WTC11 (cell line): ENCODE measurements at regions not wholly inside any gene's neighbourhood (a gene's known extent, or its start where the extent isn't known, plus 50 kb on each side); places are given as distances from the start of the nearest gene placed in this dataset.

Experiments
- ATAC-seq: fragments of 200-7000 bp; cut with Tn5 transposase; 2 replicates; pipeline ENCODE4 v1.10.0; 2021; ENCODE audit warnings: mild to moderate bottlenecking, moderate library complexity
- CTCF ChIA-PET: fragments of 300-600 bp; sonication (Branson Sonifier 250); formaldehyde crosslinking; loops from one replicate; lab custom pipeline; 2021; ENCODE audit warnings: antibody characterized with exemption; lab: Charles Lee
- POLR2A ChIA-PET: fragments of 350-600 bp; sonication (Branson Sonifier 250); formaldehyde crosslinking; loops from one replicate; lab custom pipeline; 2021; ENCODE audit warnings: antibody characterized with exemption; lab: Charles Lee
- DNase-seq: peaks from one replicate; pipeline ENCODE4 v3.0.0; 2021; ENCODE audit warnings: low spot score
- H3K27ac Mint-ChIP-seq: 2 replicates; pipeline ENCODE4 v1.8.0; 2021; ENCODE audit warnings: mixed read lengths
- H3K27me3 Mint-ChIP-seq: 2 replicates; pipeline ENCODE4 v1.8.0; 2021; ENCODE audit warnings: low read depth, mild to moderate bottlenecking, moderate library complexity, mixed read lengths
- H3K36me3 Mint-ChIP-seq: 2 replicates; pipeline ENCODE4 v1.8.0; 2021; ENCODE audit warnings: mixed read lengths
- H3K4me1 Mint-ChIP-seq: 2 replicates; pipeline ENCODE4 v1.8.0; 2022; ENCODE audit warnings: mixed read lengths
- H3K4me3 Mint-ChIP-seq: 2 replicates; pipeline ENCODE4 v1.8.0; 2021; ENCODE audit warnings: mild to moderate bottlenecking, moderate library complexity, mixed read lengths
- H3K9me3 Mint-ChIP-seq: 2 replicates; pipeline ENCODE4 v1.8.0; 2021; ENCODE audit warnings: mixed read lengths
- ATF6 ChIP-seq: sonication (generic); formaldehyde crosslinking; IDR thresholded peaks from 2 replicates; pipeline ENCODE4 v1.8.1; 2023; ENCODE audit warnings: mild to moderate bottlenecking, missing genetic modification reagents
- CREM ChIP-seq: sonication (generic); formaldehyde crosslinking; IDR thresholded peaks from 2 replicates; pipeline ENCODE4 v1.8.1; 2022; ENCODE audit warnings: mild to moderate bottlenecking, missing genetic modification reagents, moderate library complexity
- FOXK1 ChIP-seq: sonication (generic); formaldehyde crosslinking; IDR thresholded peaks from 2 replicates; pipeline ENCODE4 v1.8.0; 2022; ENCODE audit warnings: mild to moderate bottlenecking, moderate library complexity, missing genetic modification reagents
- NFE2L1 ChIP-seq: sonication (generic); formaldehyde crosslinking; IDR thresholded peaks from 2 replicates; pipeline ENCODE4 v1.8.1; 2023; ENCODE audit warnings: missing genetic modification reagents
- TCF7 ChIP-seq: sonication (generic); formaldehyde crosslinking; IDR thresholded peaks from 2 replicates; pipeline ENCODE4 v1.8.0; 2022; ENCODE audit warnings: mild to moderate bottlenecking, low read depth, missing genetic modification reagents, moderate library complexity
- TEAD1 ChIP-seq: sonication (generic); formaldehyde crosslinking; IDR thresholded peaks from 2 replicates; pipeline ENCODE4 v1.8.0; 2022; ENCODE audit warnings: mild to moderate bottlenecking, missing genetic modification reagents
- ZBTB21 ChIP-seq: sonication (generic); formaldehyde crosslinking; IDR thresholded peaks from 2 replicates; pipeline ENCODE4 v1.8.1; 2023; ENCODE audit warnings: mild to moderate bottlenecking, missing genetic modification reagents, borderline replicate concordance
- ZNF219 ChIP-seq: sonication (generic); formaldehyde crosslinking; IDR thresholded peaks from 2 replicates; pipeline ENCODE4 v1.8.0; 2023; ENCODE audit warnings: missing genetic modification reagents, mild to moderate bottlenecking, borderline replicate concordance
- ZNF232 ChIP-seq: sonication (generic); formaldehyde crosslinking; IDR thresholded peaks from 2 replicates; pipeline ENCODE4 v1.8.0; 2022; ENCODE audit warnings: mild to moderate bottlenecking, missing genetic modification reagents
- ZNF416 ChIP-seq: fragments of 250-450 bp; sonication (Bioruptor Pico); IDR thresholded peaks from 2 replicates; pipeline ENCODE4 v1.9.0; 2021; ENCODE audit warnings: mild to moderate bottlenecking, inconsistent platforms
- TF ChIP-seq, protein P1 (sequence below): fragments of 250-450 bp; sonication (Bioruptor Pico); IDR thresholded peaks from 2 replicates; pipeline ENCODE4 v1.9.0; 2021; ENCODE audit warnings: moderate library complexity, mild to moderate bottlenecking, inconsistent platforms, borderline replicate concordance
- TF ChIP-seq, protein P2 (sequence below): sonication (generic); formaldehyde crosslinking; IDR thresholded peaks from 2 replicates; pipeline ENCODE4 v1.8.1; 2022; ENCODE audit warnings: missing genetic modification reagents, borderline replicate concordance
- TF ChIP-seq, protein P3 (sequence below): sonication (generic); formaldehyde crosslinking; IDR thresholded peaks from 2 replicates; pipeline ENCODE4 v1.8.0; 2022; ENCODE audit warnings: mild to moderate bottlenecking, missing genetic modification reagents
- TF ChIP-seq, protein P4 (sequence below): sonication (generic); formaldehyde crosslinking; IDR thresholded peaks from 2 replicates; pipeline ENCODE4 v1.8.1; 2023; ENCODE audit warnings: mild to moderate bottlenecking, missing genetic modification reagents, moderate library complexity
- TF ChIP-seq, protein P5 (sequence below): sonication (generic); formaldehyde crosslinking; IDR thresholded peaks from 2 replicates; pipeline ENCODE4 v1.8.0; 2023; ENCODE audit warnings: missing genetic modification reagents, mild to moderate bottlenecking, borderline replicate concordance
- TF ChIP-seq, protein P6 (sequence below): sonication (generic); formaldehyde crosslinking; conservative IDR thresholded peaks from 2 replicates; pipeline ENCODE4 v1.8.1; 2022; ENCODE audit warnings: mild to moderate bottlenecking, missing genetic modification reagents
- TF ChIP-seq, protein P7 (sequence below): fragments of 250-450 bp; sonication (Bioruptor Pico); IDR thresholded peaks from 2 replicates; pipeline ENCODE4 v1.9.0; 2021; ENCODE audit warnings: mild to moderate bottlenecking

DNA sequence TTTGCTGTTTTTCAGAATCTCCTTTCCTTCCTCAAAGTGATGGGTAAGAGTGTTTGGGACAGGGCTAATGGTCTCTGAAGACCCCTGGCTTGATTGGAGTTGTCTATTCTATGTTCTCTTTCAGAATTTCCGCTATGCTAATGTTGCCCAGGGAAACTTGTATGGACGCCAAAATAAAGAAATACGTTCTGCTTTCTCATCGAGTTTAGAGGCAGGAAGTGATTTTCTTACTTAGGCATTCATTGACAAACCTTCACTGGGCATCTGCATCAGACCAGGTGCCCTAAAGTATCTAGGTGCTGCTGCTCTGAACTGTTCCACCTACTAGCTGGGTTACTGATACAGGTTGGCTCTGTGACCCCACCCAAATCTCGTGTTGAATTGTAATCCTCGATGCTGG lies 787.9 kb upstream of the EEF2KMT start:
- CTCF ChIA-PET, result no interaction called here
- peaks cover 82% of the 10 kb centered on the region for H3K36me3 Mint-ChIP-seq
- TF ChIP-seq TCF7 (CRISPR knock-in tag) (no peak), TEAD1 (CRISPR knock-in tag) (no peak), FOXK1 (CRISPR knock-in tag) (no peak)
- TF ChIP-seq, protein P1, sequence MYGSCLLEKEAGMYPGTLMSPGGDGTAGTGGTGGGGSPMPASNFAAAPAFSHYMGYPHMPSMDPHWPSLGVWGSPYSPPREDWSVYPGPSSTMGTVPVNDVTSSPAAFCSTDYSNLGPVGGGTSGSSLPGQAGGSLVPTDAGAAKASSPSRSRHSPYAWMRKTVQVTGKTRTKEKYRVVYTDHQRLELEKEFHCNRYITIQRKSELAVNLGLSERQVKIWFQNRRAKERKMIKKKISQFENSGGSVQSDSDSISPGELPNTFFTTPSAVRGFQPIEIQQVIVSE (CRISPR knock-in tag), result no peak
- TF ChIP-seq, protein P2, sequence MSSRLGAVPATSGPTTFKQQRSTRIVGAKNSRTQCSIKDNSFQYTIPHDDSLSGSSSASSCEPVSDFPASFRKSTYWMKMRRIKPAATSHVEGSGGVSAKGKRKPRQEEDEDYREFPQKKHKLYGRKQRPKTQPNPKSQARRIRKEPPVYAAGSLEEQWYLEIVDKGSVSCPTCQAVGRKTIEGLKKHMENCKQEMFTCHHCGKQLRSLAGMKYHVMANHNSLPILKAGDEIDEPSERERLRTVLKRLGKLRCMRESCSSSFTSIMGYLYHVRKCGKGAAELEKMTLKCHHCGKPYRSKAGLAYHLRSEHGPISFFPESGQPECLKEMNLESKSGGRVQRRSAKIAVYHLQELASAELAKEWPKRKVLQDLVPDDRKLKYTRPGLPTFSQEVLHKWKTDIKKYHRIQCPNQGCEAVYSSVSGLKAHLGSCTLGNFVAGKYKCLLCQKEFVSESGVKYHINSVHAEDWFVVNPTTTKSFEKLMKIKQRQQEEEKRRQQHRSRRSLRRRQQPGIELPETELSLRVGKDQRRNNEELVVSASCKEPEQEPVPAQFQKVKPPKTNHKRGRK (CRISPR knock-in tag), result no peak
- H3K4me3 Mint-ChIP-seq, result no peak overlapping the region
- no peak for ATAC-seq
- no peak overlapping the region for H3K27ac Mint-ChIP-seq
- H3K27me3 Mint-ChIP-seq, result no peaks in the 10 kb centered on the region; the same call in 1 of the 2 replicates
- DNase-seq, result no peak
- H3K4me1 Mint-ChIP-seq, result no peaks in the 10 kb centered on the region
- peaks cover 83% of the 10 kb centered on the region for H3K9me3 Mint-ChIP-seq
- POLR2A ChIA-PET, result no interaction called here

DNA sequence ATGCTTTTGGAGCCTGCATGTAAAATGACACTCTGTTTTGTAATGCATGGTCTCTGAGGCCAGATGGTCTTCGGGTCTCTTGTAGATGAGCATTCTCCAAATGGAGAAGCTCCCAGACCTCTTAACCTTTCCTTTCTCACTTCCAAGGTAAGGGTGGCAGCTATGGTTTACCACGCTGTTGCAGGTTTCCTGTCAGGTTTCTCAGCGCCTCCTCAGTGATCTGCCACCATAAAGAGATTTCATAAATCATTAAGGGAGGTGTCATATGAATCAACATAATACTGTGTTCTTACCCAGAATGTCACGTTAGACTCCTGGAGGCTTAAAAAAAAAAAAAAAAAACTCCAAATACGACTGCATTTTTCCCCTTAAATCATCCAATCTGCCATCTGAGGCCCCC lies 787.4 kb upstream of the EEF2KMT start:
- Mint-ChIP-seq H3K4me3 (no peak overlapping the region), H3K36me3 (peaks cover 83% of the 10 kb centered on the region), H3K27ac (no peak overlapping the region), H3K27me3 (peaks cover 5% of the 10 kb centered on the region), H3K9me3 (peaks cover 85% of the 10 kb centered on the region), H3K4me1 (no peaks in the 10 kb centered on the region)
- DNase-seq (no peak), ATAC-seq (no peak)
- CTCF ChIA-PET, result no interaction called here
- POLR2A ChIA-PET, result no interaction called here
- TF ChIP-seq, protein P3, sequence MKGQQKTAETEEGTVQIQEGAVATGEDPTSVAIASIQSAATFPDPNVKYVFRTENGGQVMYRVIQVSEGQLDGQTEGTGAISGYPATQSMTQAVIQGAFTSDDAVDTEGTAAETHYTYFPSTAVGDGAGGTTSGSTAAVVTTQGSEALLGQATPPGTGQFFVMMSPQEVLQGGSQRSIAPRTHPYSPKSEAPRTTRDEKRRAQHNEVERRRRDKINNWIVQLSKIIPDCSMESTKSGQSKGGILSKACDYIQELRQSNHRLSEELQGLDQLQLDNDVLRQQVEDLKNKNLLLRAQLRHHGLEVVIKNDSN (CRISPR knock-in tag), result no peak
- TF ChIP-seq ZNF232, result no peak
- TF ChIP-seq, protein P4, sequence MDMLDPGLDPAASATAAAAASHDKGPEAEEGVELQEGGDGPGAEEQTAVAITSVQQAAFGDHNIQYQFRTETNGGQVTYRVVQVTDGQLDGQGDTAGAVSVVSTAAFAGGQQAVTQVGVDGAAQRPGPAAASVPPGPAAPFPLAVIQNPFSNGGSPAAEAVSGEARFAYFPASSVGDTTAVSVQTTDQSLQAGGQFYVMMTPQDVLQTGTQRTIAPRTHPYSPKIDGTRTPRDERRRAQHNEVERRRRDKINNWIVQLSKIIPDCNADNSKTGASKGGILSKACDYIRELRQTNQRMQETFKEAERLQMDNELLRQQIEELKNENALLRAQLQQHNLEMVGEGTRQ, result no peak

DNA sequence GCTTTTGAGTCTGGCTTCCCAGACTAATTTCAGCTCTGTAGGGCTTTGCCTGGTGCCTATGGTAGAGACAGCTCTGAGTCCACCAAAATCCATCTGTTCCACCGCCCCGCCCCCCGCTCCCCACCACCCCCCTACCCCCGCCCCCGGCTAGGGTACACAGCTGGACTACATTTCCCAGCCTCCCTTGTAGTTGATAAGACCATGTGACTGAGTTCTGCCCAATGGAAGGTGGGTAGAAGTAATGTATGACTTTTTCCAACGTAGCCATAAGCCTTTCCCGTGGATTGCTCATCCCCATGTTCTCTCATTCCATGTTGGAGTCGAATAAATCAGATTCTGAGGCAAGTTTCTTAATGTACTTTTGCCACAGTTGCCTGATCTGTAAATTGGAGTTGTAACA lies 786.7 kb upstream of the EEF2KMT start:
- DNase-seq, result no peak
- Mint-ChIP-seq H3K4me3 (no peak overlapping the region), H3K36me3 (peaks cover 84% of the 10 kb centered on the region), H3K27me3 (peaks cover 5% of the 10 kb centered on the region), H3K4me1 (no peaks in the 10 kb centered on the region), H3K27ac (no peak overlapping the region), H3K9me3 (peaks cover 85% of the 10 kb centered on the region)
- no peak for ATAC-seq
- ChIA-PET CTCF (no interaction called here), POLR2A (no interaction called here)
- TF ChIP-seq ZNF219 (CRISPR knock-in tag) (no peak), ZBTB21 (CRISPR knock-in tag) (no peak), CREM (CRISPR knock-in tag) (no peak), NFE2L1 (CRISPR knock-in tag) (no peak), ZNF416 (CRISPR knock-in tag) (no peak), ATF6 (CRISPR knock-in tag) (no peak)
- TF ChIP-seq, protein P5, sequence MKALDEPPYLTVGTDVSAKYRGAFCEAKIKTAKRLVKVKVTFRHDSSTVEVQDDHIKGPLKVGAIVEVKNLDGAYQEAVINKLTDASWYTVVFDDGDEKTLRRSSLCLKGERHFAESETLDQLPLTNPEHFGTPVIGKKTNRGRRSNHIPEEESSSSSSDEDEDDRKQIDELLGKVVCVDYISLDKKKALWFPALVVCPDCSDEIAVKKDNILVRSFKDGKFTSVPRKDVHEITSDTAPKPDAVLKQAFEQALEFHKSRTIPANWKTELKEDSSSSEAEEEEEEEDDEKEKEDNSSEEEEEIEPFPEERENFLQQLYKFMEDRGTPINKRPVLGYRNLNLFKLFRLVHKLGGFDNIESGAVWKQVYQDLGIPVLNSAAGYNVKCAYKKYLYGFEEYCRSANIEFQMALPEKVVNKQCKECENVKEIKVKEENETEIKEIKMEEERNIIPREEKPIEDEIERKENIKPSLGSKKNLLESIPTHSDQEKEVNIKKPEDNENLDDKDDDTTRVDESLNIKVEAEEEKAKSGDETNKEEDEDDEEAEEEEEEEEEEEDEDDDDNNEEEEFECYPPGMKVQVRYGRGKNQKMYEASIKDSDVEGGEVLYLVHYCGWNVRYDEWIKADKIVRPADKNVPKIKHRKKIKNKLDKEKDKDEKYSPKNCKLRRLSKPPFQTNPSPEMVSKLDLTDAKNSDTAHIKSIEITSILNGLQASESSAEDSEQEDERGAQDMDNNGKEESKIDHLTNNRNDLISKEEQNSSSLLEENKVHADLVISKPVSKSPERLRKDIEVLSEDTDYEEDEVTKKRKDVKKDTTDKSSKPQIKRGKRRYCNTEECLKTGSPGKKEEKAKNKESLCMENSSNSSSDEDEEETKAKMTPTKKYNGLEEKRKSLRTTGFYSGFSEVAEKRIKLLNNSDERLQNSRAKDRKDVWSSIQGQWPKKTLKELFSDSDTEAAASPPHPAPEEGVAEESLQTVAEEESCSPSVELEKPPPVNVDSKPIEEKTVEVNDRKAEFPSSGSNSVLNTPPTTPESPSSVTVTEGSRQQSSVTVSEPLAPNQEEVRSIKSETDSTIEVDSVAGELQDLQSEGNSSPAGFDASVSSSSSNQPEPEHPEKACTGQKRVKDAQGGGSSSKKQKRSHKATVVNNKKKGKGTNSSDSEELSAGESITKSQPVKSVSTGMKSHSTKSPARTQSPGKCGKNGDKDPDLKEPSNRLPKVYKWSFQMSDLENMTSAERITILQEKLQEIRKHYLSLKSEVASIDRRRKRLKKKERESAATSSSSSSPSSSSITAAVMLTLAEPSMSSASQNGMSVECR (CRISPR knock-in tag), result no peak
- TF ChIP-seq, protein P6, sequence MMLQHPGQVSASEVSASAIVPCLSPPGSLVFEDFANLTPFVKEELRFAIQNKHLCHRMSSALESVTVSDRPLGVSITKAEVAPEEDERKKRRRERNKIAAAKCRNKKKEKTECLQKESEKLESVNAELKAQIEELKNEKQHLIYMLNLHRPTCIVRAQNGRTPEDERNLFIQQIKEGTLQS, result no peak
- TF ChIP-seq, protein P2 (CRISPR knock-in tag), result no peak
- TF ChIP-seq, protein P7, sequence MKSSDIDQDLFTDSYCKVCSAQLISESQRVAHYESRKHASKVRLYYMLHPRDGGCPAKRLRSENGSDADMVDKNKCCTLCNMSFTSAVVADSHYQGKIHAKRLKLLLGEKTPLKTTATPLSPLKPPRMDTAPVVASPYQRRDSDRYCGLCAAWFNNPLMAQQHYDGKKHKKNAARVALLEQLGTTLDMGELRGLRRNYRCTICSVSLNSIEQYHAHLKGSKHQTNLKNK (CRISPR knock-in tag), result no peak
